HepG2 (cell line): ENCODE measurements at regions not wholly inside any gene's neighbourhood (a gene's known extent, or its start where the extent isn't known, plus 50 kb on each side); places are given as distances from the start of the nearest gene placed in this dataset.
A peak's percentile ranks its signal among the peaks of the same experiment; 100 is the strongest.

Experiments used
- ATAC-seq: fragments of 200-7000 bp; cut with Tn5 transposase; 3 replicates; pipeline ENCODE4 v1.9.1; 2020; ENCODE audit warnings: mild to moderate bottlenecking, moderate library complexity
- BruUV-seq: library from RNA; stranded (reverse); fragments of 400-500 nt; replicated peaks from 2 replicates; lab custom pipeline; 2021; lab: Mats Ljungman, UMichigan
- CTCF ChIA-PET: fragments of 300-600 bp; formaldehyde crosslinking; extraction: SDS; loops from one replicate; lab custom pipeline; 2021; ENCODE audit warnings: low total read pairs, inconsistent platforms, low intra/inter-chr PET ratio; lab: Yijun Ruan, JAX
- POLR2A ChIA-PET: fragments of 350-600 bp; sonication (Branson Sonifier 250); formaldehyde crosslinking; loops from one replicate; lab custom pipeline; 2020; ENCODE audit warnings: antibody characterized with exemption, inconsistent platforms; lab: Yijun Ruan, JAX
- DNase-seq: peaks from one replicate; pipeline ENCODE4 v3.0.0-alpha.2; 2015; ENCODE audit warnings: low spot score
- FAIRE-seq: peaks from 3 replicates; lab custom pipeline; 2011; peaks lifted over from hg19 to GRCh38; lab: Jason Lieb, UNC
- H2AFZ ChIP-seq: one replicate; pipeline ENCODE4 v1.6.1; 2011; ENCODE audit warnings: low read length, inconsistent platforms
- H3K27ac ChIP-seq: fragments of 300-600 bp; 3 replicates; pipeline ENCODE4 v1.8.0; 2011; ENCODE audit warnings: mixed run types, mild to moderate bottlenecking, mixed read lengths, low read length, inconsistent platforms; ENCODE audit not compliant: insufficient read depth; ENCODE audit errors: extremely low read length
- H3K27me3 ChIP-seq, 2 experiments: fragments of 200-600 bp in 1 of 2; 2 replicates in 1 of 2; 3 replicates in 1 of 2; pipeline versions ENCODE4 v1.6.0 to v1.8.0; 2011; ENCODE audit warnings: low read length in 2 of 2, mild to moderate bottlenecking in 2 of 2, moderate library complexity in 2 of 2, inconsistent platforms in 1 of 2; ENCODE audit not compliant: insufficient read depth in 2 of 2, control insufficient read depth in 1 of 2
- H3K36me3 ChIP-seq, 2 experiments: fragments of 200-600 bp in 1 of 2; replicated peaks in 1 of 2; 2 replicates in 1 of 2; 3 replicates in 1 of 2; pipeline versions ENCODE4 v1.5.1 to v1.8.0; 2011; ENCODE audit warnings: low read length in 2 of 2, inconsistent platforms in 1 of 2; ENCODE audit not compliant: insufficient read depth in 2 of 2, control insufficient read depth in 1 of 2
- H3K4me1 ChIP-seq: 2 replicates; pipeline ENCODE4 v1.5.1; 2012; ENCODE audit warnings: low read length, inconsistent platforms; ENCODE audit not compliant: insufficient read depth
- H3K4me2 ChIP-seq: 2 replicates; pipeline ENCODE4 v1.6.0; 2011; ENCODE audit warnings: low read depth, low read length, inconsistent platforms
- H3K4me3 ChIP-seq, 3 experiments: fragments of 200-600 bp in 1 of 3; sonication (generic), shearing (Covaris generic) in 1 of 3; replicated peaks in 1 of 3; 2 replicates each; pipeline ENCODE4 v1.5.1; 2011 to 2016; ENCODE audit warnings: low read length in 3 of 3, inconsistent platforms in 2 of 3, low read depth in 2 of 3, mild to moderate bottlenecking in 2 of 3, control low read depth in 1 of 3, mixed read lengths in 1 of 3; ENCODE audit not compliant: insufficient read depth in 1 of 3
- H3K79me2 ChIP-seq: one replicate; pipeline ENCODE4 v1.6.1; 2011; ENCODE audit warnings: low read length, inconsistent platforms; ENCODE audit not compliant: insufficient read depth
- H3K9ac ChIP-seq: 2 replicates; pipeline ENCODE4 v1.6.0; 2011; ENCODE audit warnings: mild to moderate bottlenecking, low read depth, low read length, inconsistent platforms; ENCODE audit not compliant: insufficient read depth
- H3K9me3 ChIP-seq: 2 replicates; pipeline ENCODE4 v1.5.1; 2012; ENCODE audit warnings: mild to moderate bottlenecking, low read length
- H4K20me1 ChIP-seq: 2 replicates; pipeline ENCODE4 v1.6.0; 2011; ENCODE audit warnings: inconsistent platforms, mild to moderate bottlenecking, low read length, moderate library complexity; ENCODE audit not compliant: insufficient read depth
- GATA4 ChIP-seq: sonication (generic); IDR thresholded peaks from 2 replicates; pipeline ENCODE4 v1.6.1; 2016; ENCODE audit warnings: antibody characterized with exemption, low read depth, borderline replicate concordance
- HIVEP1 ChIP-seq: sonication (generic); formaldehyde crosslinking; IDR thresholded peaks from 2 replicates; pipeline ENCODE4 v1.4.0; 2020; ENCODE audit warnings: mild to moderate bottlenecking, missing genetic modification reagents
- RAD51 ChIP-seq: fragments of 450-650 bp; IDR thresholded peaks from 2 replicates; pipeline ENCODE4 v1.6.1; 2016; ENCODE audit warnings: borderline replicate concordance
- TEAD2 ChIP-seq: sonication (generic); formaldehyde crosslinking; IDR thresholded peaks from 2 replicates; pipeline ENCODE4 v1.9.0; 2021; ENCODE audit warnings: missing genetic modification reagents
- WGBS: methylation state at CpG from one replicate; pipeline ENCODE4 v1.1.6; 2017; ENCODE audit warnings: low lambda C conversion rate; 5-methylcytosine and 5-hydroxymethylcytosine counted together
- in situ Hi-C: cut with HindIII; loops from 2 replicates; pipeline ENCODE4 v1.10.0; 2017; ENCODE audit warnings: low pct_unique_long_range_greater_than_20kb; ENCODE audit not compliant: extremely low pct_ligation_motif_present
- intact Hi-C: fragments of 100-400 bp; cut with micrococcal nuclease; formaldehyde crosslinking; loops from one replicate; pipeline ENCODE4 v1.10.0; 2022; ENCODE audit not compliant: unreplicated experiment
- TF ChIP-seq, protein P1 (sequence below): sonication (generic); formaldehyde crosslinking; conservative IDR thresholded peaks from 2 replicates; pipeline ENCODE4 v1.4.0; 2020; ENCODE audit warnings: missing genetic modification reagents

- no peaks in the 10 kb centered on the region for H4K20me1 ChIP-seq
- H3K9me3 ChIP-seq = peaks cover 66% of the 10 kb centered on the region
- BruUV-seq = no TSS peak
- no peak overlapping the region for H3K27ac ChIP-seq
- WGBS = 6% methylated on average over 7 of the region's 7 CpGs
- no peaks in the 10 kb centered on the region for H3K4me1 ChIP-seq
- no peak overlapping the region for H3K4me2 ChIP-seq
- H3K36me3 ChIP-seq = no peaks in the 10 kb centered on the region
- no peaks in the 10 kb centered on the region for H3K79me2 ChIP-seq
- no peaks in the 10 kb centered on the region for H3K27me3 ChIP-seq
- ChIA-PET POLR2A (no interaction called here), CTCF (no interaction called here)
- DNase-seq (no peak), ATAC-seq (no peak), FAIRE-seq (no peak)
- H3K9ac ChIP-seq = no peak overlapping the region
- in situ Hi-C loops (no loop called here), intact Hi-C loops (no loop called here)
- H2AFZ ChIP-seq = no peak overlapping the region
- H3K4me3 ChIP-seq = no peak overlapping the region
- TF ChIP-seq GATA4 = no peak
- no peak for TF ChIP-seq HIVEP1 (CRISPR knock-in tag)
- TF ChIP-seq, protein P1, sequence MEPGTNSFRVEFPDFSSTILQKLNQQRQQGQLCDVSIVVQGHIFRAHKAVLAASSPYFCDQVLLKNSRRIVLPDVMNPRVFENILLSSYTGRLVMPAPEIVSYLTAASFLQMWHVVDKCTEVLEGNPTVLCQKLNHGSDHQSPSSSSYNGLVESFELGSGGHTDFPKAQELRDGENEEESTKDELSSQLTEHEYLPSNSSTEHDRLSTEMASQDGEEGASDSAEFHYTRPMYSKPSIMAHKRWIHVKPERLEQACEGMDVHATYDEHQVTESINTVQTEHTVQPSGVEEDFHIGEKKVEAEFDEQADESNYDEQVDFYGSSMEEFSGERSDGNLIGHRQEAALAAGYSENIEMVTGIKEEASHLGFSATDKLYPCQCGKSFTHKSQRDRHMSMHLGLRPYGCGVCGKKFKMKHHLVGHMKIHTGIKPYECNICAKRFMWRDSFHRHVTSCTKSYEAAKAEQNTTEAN = no peak
Observed at GRCh38 chr2:103605071-103605780, 843.4 kb downstream of the TMEM182 start.

- Histone ChIP-seq H2AFZ (no peak overlapping the region), H3K4me1 (no peaks in the 10 kb centered on the region), H3K9ac (no peak overlapping the region), H4K20me1 (no peaks in the 10 kb centered on the region), H3K79me2 (no peaks in the 10 kb centered on the region), H3K27ac (no peak overlapping the region), H3K36me3 (no peaks in the 10 kb centered on the region), H3K9me3 (peaks cover 86% of the 10 kb centered on the region), H3K27me3 (no peaks in the 10 kb centered on the region), H3K4me2 (no peak overlapping the region), H3K4me3 (no peak overlapping the region)
- TF ChIP-seq RAD51 = peak; percentile 84
- no peak for TF ChIP-seq TEAD2
- CTCF ChIA-PET = no interaction called here
- ATAC-seq (no peak), FAIRE-seq (no peak), DNase-seq (no peak)
- POLR2A ChIA-PET = no interaction called here
- WGBS = 6% methylated on average over 5 of the region's 5 CpGs
- in situ Hi-C loops (no loop called here), intact Hi-C loops (no loop called here)
- BruUV-seq = no TSS peak
Observed at GRCh38 chr2:103615611-103616105, 853.8 kb downstream of the TMEM182 start.
